H1 (cell line): ENCODE measurements at regions not wholly inside any gene's neighbourhood (a gene's known extent, or its start where the extent isn't known, plus 50 kb on each side); places are given as distances from the start of the nearest gene placed in this dataset.

ENCODE experiments used
- CTCF ChIA-PET: fragments of 300-600 bp; sonication (Branson Sonifier 250); formaldehyde crosslinking; loops from one replicate; lab custom pipeline; 2021; ENCODE audit not compliant: partially characterized antibody; lab: Charles Lee
- POLR2A ChIA-PET: fragments of 300-600 bp; sonication (Branson Sonifier 250); formaldehyde crosslinking; loops from one replicate; lab custom pipeline; 2021; ENCODE audit warnings: inconsistent platforms; ENCODE audit not compliant: partially characterized antibody; lab: Charles Lee
- DNase-seq, 2 experiments: peaks; one replicate each; pipeline versions ENCODE4 v3.0.0 to v3.0.0-alpha.2; 2010 to 2022; ENCODE audit warnings: low spot score in 2 of 2, low read depth in 1 of 2, mixed read lengths in 1 of 2
- FAIRE-seq: peaks from 2 replicates; lab custom pipeline; 2011; peaks lifted over from hg19 to GRCh38; lab: Jason Lieb, UNC
- H2AFZ ChIP-seq: 2 replicates; pipeline ENCODE4 v1.8.1; 2012; ENCODE audit warnings: low read length, inconsistent platforms
- H2AK5ac ChIP-seq: 2 replicates; pipeline ENCODE4 v1.6.1; 2013; ENCODE audit warnings: low read depth, low read length
- H2BK120ac ChIP-seq: replicated peaks from 2 replicates; pipeline ENCODE3; 2013; ENCODE audit warnings: low read depth, low read length, inconsistent platforms
- H2BK12ac ChIP-seq: 2 replicates; pipeline ENCODE4 v1.6.1; 2013; ENCODE audit warnings: low read depth, low read length
- H2BK15ac ChIP-seq: 2 replicates; pipeline ENCODE4 v1.6.1; 2013; ENCODE audit warnings: low read length
- H2BK20ac ChIP-seq: 2 replicates; pipeline ENCODE4 v1.6.1; 2013; ENCODE audit warnings: low read length
- H2BK5ac ChIP-seq: 2 replicates; pipeline ENCODE4 v1.6.1; 2013; ENCODE audit warnings: low read depth, low read length
- H3K14ac ChIP-seq: 2 replicates; pipeline ENCODE4 v1.6.1; 2013; ENCODE audit warnings: inconsistent platforms; ENCODE audit not compliant: insufficient read length
- H3K18ac ChIP-seq: 2 replicates; pipeline ENCODE4 v1.6.1; 2013; ENCODE audit warnings: low read length; ENCODE audit errors: extremely low read depth
- H3K23ac ChIP-seq: 2 replicates; pipeline ENCODE4 v1.6.1; 2013; ENCODE audit warnings: inconsistent platforms; ENCODE audit not compliant: insufficient read length
- H3K23me2 ChIP-seq: 2 replicates; pipeline ENCODE4 v1.6.1; 2013; ENCODE audit warnings: low read depth, low read length
- H3K27ac ChIP-seq: 2 replicates; pipeline ENCODE4 v1.6.1; 2011; ENCODE audit warnings: low read depth, low read length, inconsistent platforms
- H3K27me3 ChIP-seq, 4 experiments: replicated peaks in 1 of 4; 1 replicate in 1 of 4; 2 replicates in 3 of 4; pipeline versions ENCODE4 v1.6.1 to v1.8.1; 2011 to 2013; ENCODE audit warnings: low read length in 3 of 4, mild to moderate bottlenecking in 3 of 4, inconsistent platforms in 2 of 4, mixed read lengths in 2 of 4, moderate library complexity in 1 of 4; ENCODE audit not compliant: control insufficient read depth in 3 of 4, insufficient read depth in 3 of 4; ENCODE audit errors: extremely low read depth in 1 of 4
- H3K36me3 ChIP-seq, 4 experiments: 2 replicates each; pipeline versions ENCODE4 v1.6.1 to v1.8.1; 2011 to 2013; ENCODE audit warnings: mild to moderate bottlenecking in 4 of 4, low read length in 3 of 4, moderate library complexity in 2 of 4, control low read depth in 1 of 4, inconsistent platforms in 1 of 4; ENCODE audit not compliant: insufficient read depth in 4 of 4, control insufficient read depth in 2 of 4
- H3K4ac ChIP-seq: replicated peaks from 2 replicates; pipeline ENCODE3; 2013; ENCODE audit warnings: low read length, low read depth, mixed read lengths, inconsistent platforms; ENCODE audit not compliant: insufficient read length
- H3K4me1 ChIP-seq, 4 experiments: replicated peaks in 1 of 4; 1 replicate in 1 of 4; 2 replicates in 3 of 4; pipeline versions ENCODE4 v1.6.1 to v1.8.1; 2011 to 2013; ENCODE audit warnings: low read length in 3 of 4, inconsistent platforms in 2 of 4, mixed read lengths in 1 of 4; ENCODE audit not compliant: insufficient read depth in 4 of 4, control insufficient read depth in 3 of 4
- H3K4me2 ChIP-seq, 2 experiments: 2 replicates each; pipeline versions ENCODE4 v1.6.1 to v1.8.1; 2011 to 2013; ENCODE audit warnings: low read depth in 2 of 2, low read length in 2 of 2, control low read depth in 1 of 2, inconsistent platforms in 1 of 2, mild to moderate bottlenecking in 1 of 2; ENCODE audit not compliant: insufficient read depth in 1 of 2
- H3K4me3 ChIP-seq, 4 experiments: fragments of 200-600, 300-600 bp in 1 of 4; sonication (generic), shearing (Covaris generic), sonication (Bioruptor Twin) in 1 of 4; 2 replicates each; pipeline versions ENCODE4 v1.5.1 to v1.8.1; 2011 to 2016; ENCODE audit warnings: low read length in 4 of 4, low read depth in 3 of 4, control low read depth in 2 of 4, inconsistent platforms in 2 of 4, mild to moderate bottlenecking in 2 of 4, mixed read lengths in 1 of 4, moderate library complexity in 1 of 4; ENCODE audit not compliant: insufficient read depth in 2 of 4; ENCODE audit errors: extremely low read depth in 1 of 4
- H3K56ac ChIP-seq: replicated peaks from 2 replicates; pipeline ENCODE3; 2013; ENCODE audit warnings: low read depth, mild to moderate bottlenecking, mixed read lengths, low read length, inconsistent platforms; ENCODE audit not compliant: insufficient read length
- H3K79me1 ChIP-seq: 2 replicates; pipeline ENCODE4 v1.6.1; 2013; ENCODE audit warnings: low read depth, low read length, control low read depth
- H3K79me2 ChIP-seq, 2 experiments: 2 replicates each; pipeline versions ENCODE4 v1.6.1 to v1.8.1; 2012 to 2013; ENCODE audit warnings: low read length in 2 of 2, mild to moderate bottlenecking in 2 of 2, inconsistent platforms in 1 of 2; ENCODE audit not compliant: insufficient read depth in 2 of 2, control insufficient read depth in 1 of 2
- H3K9ac ChIP-seq, 4 experiments: replicated peaks in 1 of 4; 1 replicate in 1 of 4; 2 replicates in 3 of 4; pipeline versions ENCODE4 v1.6.1 to v1.8.1; 2011 to 2013; ENCODE audit warnings: low read depth in 3 of 4, low read length in 3 of 4, control low read depth in 2 of 4, mild to moderate bottlenecking in 2 of 4, moderate library complexity in 2 of 4, inconsistent platforms in 1 of 4; ENCODE audit errors: extremely low read depth in 1 of 4
- H3K9me3 ChIP-seq, 2 experiments: 2 replicates each; pipeline versions ENCODE4 v1.6.1 to v1.8.1; 2012 to 2013; ENCODE audit warnings: mild to moderate bottlenecking in 2 of 2, moderate library complexity in 2 of 2, control low read depth in 1 of 2, inconsistent platforms in 1 of 2, low read depth in 1 of 2, low read length in 1 of 2, mixed read lengths in 1 of 2; ENCODE audit not compliant: insufficient read depth in 2 of 2
- H4K20me1 ChIP-seq, 2 experiments: replicated peaks in 1 of 2; 2 replicates each; pipeline versions ENCODE3 to v1.8.1; 2011 to 2013; ENCODE audit warnings: inconsistent platforms in 2 of 2, low read length in 2 of 2, mild to moderate bottlenecking in 1 of 2; ENCODE audit not compliant: insufficient read depth in 2 of 2, control insufficient read depth in 1 of 2
- H4K5ac ChIP-seq: 2 replicates; pipeline ENCODE4 v1.6.1; 2013; ENCODE audit warnings: low read length, low read depth, mixed read lengths, inconsistent platforms; ENCODE audit not compliant: insufficient read length
- H4K8ac ChIP-seq: 2 replicates; pipeline ENCODE4 v1.8.0; 2013; ENCODE audit warnings: mild to moderate bottlenecking, moderate library complexity, low read length, inconsistent platforms; ENCODE audit not compliant: insufficient read depth; ENCODE audit errors: extremely low read depth
- H4K91ac ChIP-seq: replicated peaks from 2 replicates; pipeline ENCODE3; 2013; ENCODE audit warnings: low read length, mixed read lengths, inconsistent platforms; ENCODE audit not compliant: insufficient read length
- BACH1 ChIP-seq: IDR thresholded peaks from 2 replicates; pipeline ENCODE4 v1.6.1; 2012; ENCODE audit warnings: low read length, improper control_type of control experiment
- E2F6 ChIP-seq: IDR thresholded peaks from 2 replicates; pipeline ENCODE4 v1.6.1; 2012; ENCODE audit warnings: inconsistent platforms
- EGR1 ChIP-seq: IDR thresholded peaks from 2 replicates; pipeline ENCODE4 v1.6.1; 2011; ENCODE audit warnings: low read depth, low read length, borderline replicate concordance
- SP2 ChIP-seq: IDR thresholded peaks from 2 replicates; pipeline ENCODE4 v1.6.1; 2012; ENCODE audit warnings: mild to moderate bottlenecking, low read length, inconsistent platforms
- ZNF274 ChIP-seq: IDR thresholded peaks from 2 replicates; pipeline ENCODE4 v1.7.0; 2012; ENCODE audit warnings: low read length, borderline replicate concordance; ENCODE audit errors: extremely low read depth
- WGBS, 2 experiments: shearing (Covaris generic) in 1 of 2; methylation state at CpG; one replicate each; pipeline versions ENCODE4 v1.1.6 to v1.1.7; 2013 to 2015; ENCODE audit warnings: low lambda C conversion rate in 2 of 2, mixed read lengths in 2 of 2, inconsistent platforms in 1 of 2, low coverage in 1 of 2, missing lambda C conversion rate in 1 of 2; ENCODE audit not compliant: insufficient replicate concordance in 2 of 2, insufficient coverage in 1 of 2, insufficient read length in 1 of 2; ENCODE audit errors: extremely low coverage in 1 of 2, missing lambda C conversion rate in 1 of 2; 5-methylcytosine and 5-hydroxymethylcytosine counted together

GRCh38 chr17:72512649-72513556 is 392.1 kb downstream of the SOX9 start:
- DNase-seq (no peak), FAIRE-seq (no peak)
- ChIA-PET CTCF (interaction anchor here (0.6 to 2.3 kb wide), 10 partner anchors 10 to 1236 kb away, joined by 3 to 8 read pairs (median 3); no protein-coding TSS in a partner anchor), POLR2A (interaction anchor here (0.6 to 0.8 kb wide), 3 partner anchors 13 to 99 kb away, joined by 3 to 5 read pairs (median 3); no protein-coding TSS in a partner anchor)
- Histone ChIP-seq H2BK5ac (no peak overlapping the region; the same call in 1 of the 2 replicates), H3K4ac (no peak overlapping the region), H3K4me1 (peaks cover 0 to 15% (median 7%) of the 10 kb centered on the region in 4 experiments; a peak in 3 of 7 replicates), H3K79me2 (no peaks in the 10 kb centered on the region), H4K8ac (no peak overlapping the region; the same call in 1 of the 2 replicates), H3K23me2 (no peaks in the 10 kb centered on the region), H2BK12ac (no peak overlapping the region), H2BK120ac (no peak overlapping the region), H4K5ac (no peak overlapping the region), H3K9me3 (no peaks in the 10 kb centered on the region), H4K91ac (no peak overlapping the region), H3K4me2 (no peak overlapping the region), H3K14ac (no peak overlapping the region), H3K27me3 (no peaks in the 10 kb centered on the region), H4K20me1 (no peaks in the 10 kb centered on the region), H2AFZ (no peak overlapping the region), H3K23ac (no peak overlapping the region), H3K4me3 (no peak overlapping the region), H3K18ac (peak overlapping the region; percentile 20; the same call in 1 of the 2 replicates), H3K9ac (no peak overlapping the region), H3K36me3 (no peaks in the 10 kb centered on the region), H3K79me1 (no peaks in the 10 kb centered on the region), H3K27ac (no peak overlapping the region), H2AK5ac (no peak overlapping the region), H2BK15ac (peak overlapping the region; percentile 81; the same call in 1 of the 2 replicates), H2BK20ac (no peak overlapping the region), H3K56ac (no peak overlapping the region)
- TF ChIP-seq E2F6 (0 out of 2 replicates have a peak, but pooled peaks have one; percentile 21), BACH1 (no peak), EGR1 (no peak), ZNF274 (no peak), SP2 (no peak)
- 84% methylated on average over 8 of the region's 8 CpGs; no CpG with 5 or more reads in 1 of the 2 experiments for WGBS, 2 experiments
